GM12878 (cell line): ENCODE measurements at regions not wholly inside any gene's neighbourhood (a gene's known extent, or its start where the extent isn't known, plus 50 kb on each side); places are given as distances from the start of the nearest gene placed in this dataset.

Source experiments
- ATAC-seq: fragments of 200-7000 bp; cut with Tn5 transposase; 3 replicates; pipeline ENCODE4 v1.9.1; 2020; ENCODE audit warnings: mild to moderate bottlenecking, moderate library complexity
- BruUV-seq: library from RNA; stranded (reverse); fragments of 400-500 nt; replicated peaks from 2 replicates; lab custom pipeline; 2021; lab: Mats Ljungman, UMichigan
- CTCF ChIA-PET: fragments of 300-600 bp; sonication (Branson Sonifier 250); formaldehyde crosslinking; extraction: SDS; loops from one replicate; lab custom pipeline; 2021; ENCODE audit warnings: inconsistent platforms; lab: Yijun Ruan, JAX
- POLR2A ChIA-PET: fragments of 350-600 bp; formaldehyde crosslinking; extraction: SDS; loops from one replicate; lab custom pipeline; 2021; ENCODE audit warnings: inconsistent platforms; lab: Charles Lee
- RAD21 ChIA-PET: fragments of 300-600 bp; sonication (Branson Sonifier 250); formaldehyde crosslinking; loops from one replicate; lab custom pipeline; 2023; ENCODE audit warnings: antibody characterized with exemption; ENCODE audit not compliant: unreplicated experiment; lab: Charles Lee
- SMC1A ChIA-PET: fragments of 300-600 bp; sonication (Branson Sonifier 250); formaldehyde crosslinking; loops from one replicate; lab custom pipeline; 2023; ENCODE audit not compliant: unreplicated experiment, uncharacterized antibody; lab: Charles Lee
- DNase-seq: peaks from one replicate; pipeline ENCODE4 v3.0.0-alpha.2; 2011; ENCODE audit warnings: low read depth, low spot score
- FAIRE-seq: peaks from 3 replicates; lab custom pipeline; 2011; peaks lifted over from hg19 to GRCh38; lab: Jason Lieb, UNC
- H2AFZ ChIP-seq: 2 replicates; pipeline ENCODE4 v1.6.0; 2011; ENCODE audit warnings: low read depth, low read length, control low read depth; ENCODE audit not compliant: control insufficient read depth
- H3K27ac ChIP-seq: 2 replicates; pipeline ENCODE4 v1.5.1; 2011; ENCODE audit warnings: control low read depth; ENCODE audit not compliant: control insufficient read depth, insufficient read depth
- H3K27me3 ChIP-seq, 2 experiments: replicated peaks in 1 of 2; 2 replicates each; pipeline versions ENCODE4 v1.6.0 to v1.6.1; 2011; ENCODE audit warnings: low read length in 1 of 2; ENCODE audit not compliant: control insufficient read depth in 2 of 2, insufficient read depth in 2 of 2
- H3K36me3 ChIP-seq, 2 experiments: 2 replicates each; pipeline ENCODE4 v1.5.1; 2011; ENCODE audit warnings: low read length in 1 of 2; ENCODE audit not compliant: control insufficient read depth in 2 of 2, insufficient read depth in 2 of 2
- H3K4me1 ChIP-seq: 2 replicates; pipeline ENCODE4 v1.6.1; 2011; ENCODE audit warnings: mild to moderate bottlenecking, low read length, moderate library complexity, mixed read lengths; ENCODE audit not compliant: control insufficient read depth, insufficient read depth
- H3K4me2 ChIP-seq: 2 replicates; pipeline ENCODE4 v1.6.0; 2011; ENCODE audit warnings: control low read depth; ENCODE audit not compliant: control insufficient read depth, insufficient read depth
- H3K4me3 ChIP-seq: fragments of 200-600 bp; sonication (generic); 2 replicates; pipeline ENCODE4 v1.5.1; 2016
- H3K79me2 ChIP-seq: 2 replicates; pipeline ENCODE4 v1.6.0; 2011; ENCODE audit warnings: low read length; ENCODE audit not compliant: control insufficient read depth, insufficient read depth
- H3K9ac ChIP-seq: 2 replicates; pipeline ENCODE4 v1.8.0; 2011; ENCODE audit warnings: low read length, control low read depth, mixed read lengths; ENCODE audit not compliant: control insufficient read depth, insufficient read depth
- H3K9me3 ChIP-seq: replicated peaks from 3 replicates; pipeline ENCODE4 v1.5.1; 2011; ENCODE audit warnings: mild to moderate bottlenecking, low read length; ENCODE audit not compliant: control insufficient read depth, insufficient read depth
- H4K20me1 ChIP-seq: 2 replicates; pipeline ENCODE4 v1.6.0; 2011; ENCODE audit not compliant: control insufficient read depth, insufficient read depth
- CBFB ChIP-seq: IDR thresholded peaks from 2 replicates; pipeline ENCODE4 v1.6.1; 2016; ENCODE audit warnings: antibody characterized with exemption, low read depth
- EZH2 ChIP-seq: IDR thresholded peaks from 2 replicates; pipeline ENCODE4 v1.6.1; 2012; ENCODE audit warnings: low read depth, mild to moderate bottlenecking, control low read depth, inconsistent platforms, low read length, borderline replicate concordance; ENCODE audit not compliant: control insufficient read depth
- FOXK2 ChIP-seq: fragments of 450-650 bp; IDR thresholded peaks from 2 replicates; pipeline ENCODE4 v1.6.1; 2017; ENCODE audit warnings: mild to moderate bottlenecking, moderate library complexity
- HDAC2 ChIP-seq: fragments of 200-600 bp; sonication (generic); IDR thresholded peaks from 2 replicates; pipeline ENCODE4 v1.6.1; 2017
- IKZF2 ChIP-seq, 2 experiments: fragments of 450-650 bp; IDR thresholded peaks; 2 replicates each; pipeline ENCODE4 v1.6.1; 2017; ENCODE audit warnings: mild to moderate bottlenecking in 2 of 2, moderate library complexity in 2 of 2
- JUND ChIP-seq: IDR thresholded peaks from 2 replicates; pipeline ENCODE4 v1.6.1; 2012; ENCODE audit warnings: low read depth, mild to moderate bottlenecking, low read length, improper control_type of control experiment, moderate library complexity
- KLF5 ChIP-seq: fragments of 450-650 bp; IDR thresholded peaks from 2 replicates; pipeline ENCODE4 v1.6.1; 2014; ENCODE audit warnings: mild to moderate bottlenecking; ENCODE audit not compliant: partially characterized antibody
- NBN ChIP-seq: fragments of 450-650 bp; IDR thresholded peaks from 2 replicates; pipeline ENCODE4 v1.6.1; 2016
- NR2C2 ChIP-seq: IDR thresholded peaks from 2 replicates; pipeline ENCODE4 v1.6.1; 2011; ENCODE audit warnings: borderline replicate concordance, low read depth; ENCODE audit not compliant: control insufficient read depth, insufficient read length
- POLR2AphosphoS5 ChIP-seq: IDR thresholded peaks from 2 replicates; pipeline ENCODE4 v1.6.1; 2011; ENCODE audit warnings: mild to moderate bottlenecking, low read length, inconsistent platforms
- SMC3 ChIP-seq: IDR thresholded peaks from 2 replicates; pipeline ENCODE4 v1.6.1; 2011; ENCODE audit warnings: low read length, improper control_type of control experiment, borderline replicate concordance
- SREBF1 ChIP-seq: IDR thresholded peaks from 2 replicates; pipeline ENCODE4 v1.6.1; 2012; ENCODE audit warnings: mild to moderate bottlenecking, low read length
- SREBF2 ChIP-seq: IDR thresholded peaks from 2 replicates; pipeline ENCODE4 v1.6.1; 2012; ENCODE audit warnings: mild to moderate bottlenecking, low read length
- SRF ChIP-seq, 2 experiments: IDR thresholded peaks; 2 replicates each; pipeline ENCODE4 v1.6.1; 2011; ENCODE audit warnings: low read depth in 2 of 2, low read length in 2 of 2, mild to moderate bottlenecking in 1 of 2, moderate library complexity in 1 of 2
- TARDBP ChIP-seq: IDR thresholded peaks from 2 replicates; pipeline ENCODE4 v1.6.1; 2016; ENCODE audit warnings: borderline replicate concordance
- TCF12 ChIP-seq: IDR thresholded peaks from 2 replicates; pipeline ENCODE4 v1.6.1; 2011; ENCODE audit warnings: low read depth, mild to moderate bottlenecking, low read length
- WRNIP1 ChIP-seq: IDR thresholded peaks from 2 replicates; pipeline ENCODE4 v1.6.1; 2011; ENCODE audit warnings: low read depth, low read length, improper control_type of control experiment, borderline replicate concordance
- WGBS: methylation state at CpG from one replicate; pipeline ENCODE4 v1.1.6; 2016; ENCODE audit warnings: low lambda C conversion rate; ENCODE audit not compliant: insufficient replicate concordance, insufficient coverage; ENCODE audit errors: missing lambda C conversion rate; 5-methylcytosine and 5-hydroxymethylcytosine counted together
- in situ Hi-C: fragments of 300-500 bp; cut with MboI; formaldehyde crosslinking; loops from 9 replicates; pipeline ENCODE4 v1.14.3; 2018; ENCODE audit warnings: mixed read lengths
- intact Hi-C: fragments of 100-400 bp; cut with micrococcal nuclease; formaldehyde crosslinking; loops from one replicate; pipeline ENCODE4 v1.14.2; 2022; ENCODE audit not compliant: unreplicated experiment
- TF ChIP-seq, protein P1 (sequence below): fragments of 450-650 bp; IDR thresholded peaks from 2 replicates; pipeline ENCODE4 v1.6.1; 2017; ENCODE audit warnings: mild to moderate bottlenecking, low read depth, inconsistent platforms; ENCODE audit not compliant: poor library complexity, severe bottlenecking
- TF ChIP-seq, protein P2 (sequence below): IDR thresholded peaks from 2 replicates; pipeline ENCODE4 v1.6.1; 2012; ENCODE audit warnings: mild to moderate bottlenecking, low read depth, low read length

DNA sequence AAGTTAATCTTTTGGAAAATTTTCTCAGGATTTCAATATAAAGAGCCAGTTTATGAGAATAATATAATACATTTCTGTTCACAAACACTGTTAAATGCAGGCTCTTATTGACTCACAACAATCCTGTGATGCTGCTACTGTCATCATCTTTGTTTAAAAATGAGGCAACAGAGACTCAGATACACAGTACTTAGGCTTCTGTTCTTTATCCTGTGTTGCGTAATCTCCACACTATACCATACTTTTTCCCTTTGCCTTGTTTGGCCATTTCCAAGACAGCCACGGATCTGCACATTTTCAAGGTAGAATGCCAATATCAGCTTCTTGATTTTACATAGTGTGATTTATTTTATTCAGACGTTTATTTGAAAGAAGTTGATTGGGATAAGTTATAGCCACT is 699.0 kb upstream of the CITED2 start:
- no peak for ATAC-seq
- no peak for DNase-seq
- Histone ChIP-seq H3K9ac (no peak overlapping the region), H3K27ac (no peak overlapping the region), H3K4me2 (no peak overlapping the region), H4K20me1 (no peaks in the 10 kb centered on the region), H2AFZ (no peak overlapping the region), H3K9me3 (no peaks in the 10 kb centered on the region), H3K4me1 (no peaks in the 10 kb centered on the region), H3K79me2 (no peaks in the 10 kb centered on the region), H3K4me3 (no peak overlapping the region), H3K27me3 (no peaks in the 10 kb centered on the region), H3K36me3 (no peaks in the 10 kb centered on the region)
- ChIA-PET RAD21 (interaction anchor here (0.7 kb wide), 1 partner anchor 472 kb away, joined by 3 read pairs; no protein-coding TSS in a partner anchor), SMC1A (interaction anchor here (0.7 to 1.1 kb wide), 2 partner anchors 34 to 169 kb away, joined by 3 to 4 read pairs; no protein-coding TSS in a partner anchor), CTCF (interaction anchor here (0.5 kb wide), 1 partner anchor 1729 kb away, joined by 3 read pairs; no protein-coding TSS in a partner anchor), POLR2A (no interaction called here)
- WGBS: 32% methylated on average over 3 of the region's 3 CpGs
- no peak for FAIRE-seq
- BruUV-seq: no TSS peak
- TF ChIP-seq IKZF2 (IDR thresholded peaks at IDR 0.05) (no peak), POLR2AphosphoS5 (no peak), SMC3 (no peak), EZH2 (no peak), JUND (no peak), SREBF1 (no peak), NBN (no peak), WRNIP1 (no peak), TARDBP (no peak), HDAC2 (no peak), SREBF2 (no peak), CBFB (no peak), TCF12 (no peak), SRF (IDR thresholded peaks at IDR 0.05; ENCODE audit: low read depth in 2 of 2, low read length in 2 of 2) (no peak), FOXK2 (no peak), NR2C2 (no peak), KLF5 (no peak)
- TF ChIP-seq, protein P1, sequence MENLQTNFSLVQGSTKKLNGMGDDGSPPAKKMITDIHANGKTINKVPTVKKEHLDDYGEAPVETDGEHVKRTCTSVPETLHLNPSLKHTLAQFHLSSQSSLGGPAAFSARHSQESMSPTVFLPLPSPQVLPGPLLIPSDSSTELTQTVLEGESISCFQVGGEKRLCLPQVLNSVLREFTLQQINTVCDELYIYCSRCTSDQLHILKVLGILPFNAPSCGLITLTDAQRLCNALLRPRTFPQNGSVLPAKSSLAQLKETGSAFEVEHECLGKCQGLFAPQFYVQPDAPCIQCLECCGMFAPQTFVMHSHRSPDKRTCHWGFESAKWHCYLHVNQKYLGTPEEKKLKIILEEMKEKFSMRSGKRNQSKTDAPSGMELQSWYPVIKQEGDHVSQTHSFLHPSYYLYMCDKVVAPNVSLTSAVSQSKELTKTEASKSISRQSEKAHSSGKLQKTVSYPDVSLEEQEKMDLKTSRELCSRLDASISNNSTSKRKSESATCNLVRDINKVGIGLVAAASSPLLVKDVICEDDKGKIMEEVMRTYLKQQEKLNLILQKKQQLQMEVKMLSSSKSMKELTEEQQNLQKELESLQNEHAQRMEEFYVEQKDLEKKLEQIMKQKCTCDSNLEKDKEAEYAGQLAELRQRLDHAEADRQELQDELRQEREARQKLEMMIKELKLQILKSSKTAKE: no peak
- TF ChIP-seq, protein P2, sequence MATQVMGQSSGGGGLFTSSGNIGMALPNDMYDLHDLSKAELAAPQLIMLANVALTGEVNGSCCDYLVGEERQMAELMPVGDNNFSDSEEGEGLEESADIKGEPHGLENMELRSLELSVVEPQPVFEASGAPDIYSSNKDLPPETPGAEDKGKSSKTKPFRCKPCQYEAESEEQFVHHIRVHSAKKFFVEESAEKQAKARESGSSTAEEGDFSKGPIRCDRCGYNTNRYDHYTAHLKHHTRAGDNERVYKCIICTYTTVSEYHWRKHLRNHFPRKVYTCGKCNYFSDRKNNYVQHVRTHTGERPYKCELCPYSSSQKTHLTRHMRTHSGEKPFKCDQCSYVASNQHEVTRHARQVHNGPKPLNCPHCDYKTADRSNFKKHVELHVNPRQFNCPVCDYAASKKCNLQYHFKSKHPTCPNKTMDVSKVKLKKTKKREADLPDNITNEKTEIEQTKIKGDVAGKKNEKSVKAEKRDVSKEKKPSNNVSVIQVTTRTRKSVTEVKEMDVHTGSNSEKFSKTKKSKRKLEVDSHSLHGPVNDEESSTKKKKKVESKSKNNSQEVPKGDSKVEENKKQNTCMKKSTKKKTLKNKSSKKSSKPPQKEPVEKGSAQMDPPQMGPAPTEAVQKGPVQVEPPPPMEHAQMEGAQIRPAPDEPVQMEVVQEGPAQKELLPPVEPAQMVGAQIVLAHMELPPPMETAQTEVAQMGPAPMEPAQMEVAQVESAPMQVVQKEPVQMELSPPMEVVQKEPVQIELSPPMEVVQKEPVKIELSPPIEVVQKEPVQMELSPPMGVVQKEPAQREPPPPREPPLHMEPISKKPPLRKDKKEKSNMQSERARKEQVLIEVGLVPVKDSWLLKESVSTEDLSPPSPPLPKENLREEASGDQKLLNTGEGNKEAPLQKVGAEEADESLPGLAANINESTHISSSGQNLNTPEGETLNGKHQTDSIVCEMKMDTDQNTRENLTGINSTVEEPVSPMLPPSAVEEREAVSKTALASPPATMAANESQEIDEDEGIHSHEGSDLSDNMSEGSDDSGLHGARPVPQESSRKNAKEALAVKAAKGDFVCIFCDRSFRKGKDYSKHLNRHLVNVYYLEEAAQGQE: no peak
- in situ Hi-C loops (no loop called here), intact Hi-C loops (no loop called here)
